ENCODE measurements at regions not wholly inside any gene's neighbourhood (a gene's known extent, or its start where the extent isn't known, plus 50 kb on each side); places are given as distances from the start of the nearest gene placed in this dataset.

DNA sequence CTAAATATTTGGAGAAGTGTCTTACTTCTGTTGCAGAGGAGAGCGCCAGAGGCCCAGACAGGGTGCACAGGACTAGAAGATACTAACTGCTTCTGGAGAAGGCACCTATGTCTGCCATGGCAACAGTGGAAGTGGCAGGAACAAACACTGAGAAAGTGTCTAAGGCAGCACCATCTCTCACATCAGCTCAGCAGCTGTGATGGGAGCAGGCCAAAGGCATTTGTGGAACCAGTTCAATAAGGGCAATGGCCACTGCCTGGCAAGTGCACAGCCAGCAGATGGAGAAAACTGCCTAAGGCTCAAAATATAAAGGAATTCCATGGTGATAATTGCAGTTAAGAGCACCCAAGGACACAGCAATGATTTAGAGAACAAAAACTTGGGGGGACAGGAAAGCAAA lies 563.0 kb upstream of the CCDC54 start:
- TF ChIP-seq, protein P1, sequence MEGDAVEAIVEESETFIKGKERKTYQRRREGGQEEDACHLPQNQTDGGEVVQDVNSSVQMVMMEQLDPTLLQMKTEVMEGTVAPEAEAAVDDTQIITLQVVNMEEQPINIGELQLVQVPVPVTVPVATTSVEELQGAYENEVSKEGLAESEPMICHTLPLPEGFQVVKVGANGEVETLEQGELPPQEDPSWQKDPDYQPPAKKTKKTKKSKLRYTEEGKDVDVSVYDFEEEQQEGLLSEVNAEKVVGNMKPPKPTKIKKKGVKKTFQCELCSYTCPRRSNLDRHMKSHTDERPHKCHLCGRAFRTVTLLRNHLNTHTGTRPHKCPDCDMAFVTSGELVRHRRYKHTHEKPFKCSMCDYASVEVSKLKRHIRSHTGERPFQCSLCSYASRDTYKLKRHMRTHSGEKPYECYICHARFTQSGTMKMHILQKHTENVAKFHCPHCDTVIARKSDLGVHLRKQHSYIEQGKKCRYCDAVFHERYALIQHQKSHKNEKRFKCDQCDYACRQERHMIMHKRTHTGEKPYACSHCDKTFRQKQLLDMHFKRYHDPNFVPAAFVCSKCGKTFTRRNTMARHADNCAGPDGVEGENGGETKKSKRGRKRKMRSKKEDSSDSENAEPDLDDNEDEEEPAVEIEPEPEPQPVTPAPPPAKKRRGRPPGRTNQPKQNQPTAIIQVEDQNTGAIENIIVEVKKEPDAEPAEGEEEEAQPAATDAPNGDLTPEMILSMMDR (IDR thresholded peaks at IDR 0.05): no peak
- no peak for TF ChIP-seq POLR2A (IDR thresholded peaks at IDR 0.05)

All from body of pancreas (tissue), 4 donors.